ENCODE measurements at regions not wholly inside any gene's neighbourhood (a gene's known extent, or its start where the extent isn't known, plus 50 kb on each side); places are given as distances from the start of the nearest gene placed in this dataset.

- Histone ChIP-seq H3K36me3 (ENCODE audit: insufficient read depth, low read length) (no peaks in the 10 kb centered on the region), H3K4me2 (ENCODE audit: low read depth, low read length, poor library complexity, severe bottlenecking) (no peak overlapping the region), H2AFZ (ENCODE audit: low read length) (no peak overlapping the region), H4K20me1 (ENCODE audit: insufficient read depth, low read length, poor library complexity, severe bottlenecking) (no peaks in the 10 kb centered on the region), H3F3A (ENCODE audit: low read depth) (no peaks in the 10 kb centered on the region), H3K9me3 (ENCODE audit: insufficient read depth, low read depth, low read length) (no peaks in the 10 kb centered on the region), H3K27me3 (ENCODE audit: insufficient read depth, low read length, poor library complexity, severe bottlenecking) (no peaks in the 10 kb centered on the region), H3K9me2 (replicated peaks; ENCODE audit: low read depth, low read length) (no peaks in the 10 kb centered on the region), H3K4me1 (ENCODE audit: insufficient read depth, low read length, poor library complexity, severe bottlenecking) (no peaks in the 10 kb centered on the region), H3K79me2 (ENCODE audit: insufficient read depth, low read length) (no peaks in the 10 kb centered on the region), H3K9ac (ENCODE audit: low read depth, low read length, poor library complexity, severe bottlenecking) (no peak overlapping the region), H3K4me3 (ENCODE audit: low read length, poor library complexity, severe bottlenecking) (no peak overlapping the region)
- TF ChIP-seq EZH2phosphoT487 (IDR thresholded peaks at IDR 0.05; ENCODE audit: borderline replicate concordance) (no peak), CTCF (conservative IDR thresholded peaks at IDR 0.05; ENCODE audit: low read length) (no peak)
These were observed 478.4 kb upstream of the ADGRL3 start for GRCh38 chr4:60721685-60722084.

GRCh38 chr4:60723796-60724195, 476.3 kb upstream of the ADGRL3 start:
- Histone ChIP-seq H3K4me2 (ENCODE audit: low read depth, low read length, poor library complexity, severe bottlenecking) (no peak overlapping the region), H3K79me2 (ENCODE audit: insufficient read depth, low read length) (no peaks in the 10 kb centered on the region), H3F3A (ENCODE audit: low read depth) (no peaks in the 10 kb centered on the region), H3K9me3 (ENCODE audit: insufficient read depth, low read depth, low read length) (no peaks in the 10 kb centered on the region), H3K9me2 (replicated peaks; ENCODE audit: low read depth, low read length) (no peaks in the 10 kb centered on the region), H3K9ac (ENCODE audit: low read depth, low read length, poor library complexity, severe bottlenecking) (no peak overlapping the region), H3K4me3 (ENCODE audit: low read length, poor library complexity, severe bottlenecking) (no peak overlapping the region), H4K20me1 (ENCODE audit: insufficient read depth, low read length, poor library complexity, severe bottlenecking) (no peaks in the 10 kb centered on the region), H2AFZ (ENCODE audit: low read length) (no peak overlapping the region), H3K36me3 (ENCODE audit: insufficient read depth, low read length) (no peaks in the 10 kb centered on the region), H3K27me3 (ENCODE audit: insufficient read depth, low read length, poor library complexity, severe bottlenecking) (no peaks in the 10 kb centered on the region), H3K4me1 (ENCODE audit: insufficient read depth, low read length, poor library complexity, severe bottlenecking) (no peaks in the 10 kb centered on the region)
- no peak for TF ChIP-seq EZH2phosphoT487 (IDR thresholded peaks at IDR 0.05; ENCODE audit: borderline replicate concordance)
- no peak for TF ChIP-seq CTCF (conservative IDR thresholded peaks at IDR 0.05; ENCODE audit: low read length)

DNA sequence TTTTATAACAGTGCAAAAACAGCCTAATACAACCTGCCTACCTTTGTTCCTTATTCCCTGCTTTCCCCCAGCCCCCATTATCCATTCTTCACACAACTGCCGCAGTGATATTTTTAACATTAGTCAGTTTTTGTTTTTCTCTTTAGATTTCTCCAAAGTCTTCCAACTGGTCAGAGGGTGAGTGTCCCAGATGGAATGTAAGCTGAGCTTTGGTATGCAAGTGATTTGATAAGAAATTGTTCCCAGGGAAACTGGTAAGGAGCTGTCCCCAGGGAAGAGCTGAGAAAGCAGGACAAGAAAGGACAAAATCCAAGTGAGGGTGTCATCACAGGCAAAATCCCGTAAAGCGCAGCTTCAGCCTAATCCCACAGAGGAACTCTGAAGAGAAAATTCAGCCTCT, 475.5 kb upstream of the ADGRL3 start:
- Histone ChIP-seq H3K9me3 (ENCODE audit: insufficient read depth, low read depth, low read length) (no peaks in the 10 kb centered on the region), H3K9me2 (replicated peaks; ENCODE audit: low read depth, low read length) (no peaks in the 10 kb centered on the region), H3K79me2 (ENCODE audit: insufficient read depth, low read length) (no peaks in the 10 kb centered on the region), H4K20me1 (ENCODE audit: insufficient read depth, low read length, poor library complexity, severe bottlenecking) (no peaks in the 10 kb centered on the region), H3F3A (ENCODE audit: low read depth) (no peaks in the 10 kb centered on the region), H3K4me2 (ENCODE audit: low read depth, low read length, poor library complexity, severe bottlenecking) (no peak overlapping the region), H2AFZ (ENCODE audit: low read length) (no peak overlapping the region), H3K27me3 (ENCODE audit: insufficient read depth, low read length, poor library complexity, severe bottlenecking) (no peaks in the 10 kb centered on the region), H3K4me1 (ENCODE audit: insufficient read depth, low read length, poor library complexity, severe bottlenecking) (no peaks in the 10 kb centered on the region), H3K36me3 (ENCODE audit: insufficient read depth, low read length) (no peaks in the 10 kb centered on the region), H3K9ac (ENCODE audit: low read depth, low read length, poor library complexity, severe bottlenecking) (no peak overlapping the region), H3K4me3 (ENCODE audit: low read length, poor library complexity, severe bottlenecking) (no peak overlapping the region)
- no peak for TF ChIP-seq CTCF (conservative IDR thresholded peaks at IDR 0.05; ENCODE audit: low read length)
